K562 (cell line): ENCODE measurements at regions not wholly inside any gene's neighbourhood (a gene's known extent, or its start where the extent isn't known, plus 50 kb on each side); places are given as distances from the start of the nearest gene placed in this dataset.

ENCODE experiments used
- ATAC-seq: fragments of 200-7000 bp; cut with Tn5 transposase; 3 replicates; pipeline ENCODE4 v1.9.1; 2020; ENCODE audit warnings: moderate library complexity
- BruUV-seq: library from RNA; stranded (reverse); fragments of 400-500 nt; replicated peaks from 2 replicates; lab custom pipeline; 2021; lab: Mats Ljungman, UMichigan
- CTCF ChIA-PET: fragments of 300-600 bp; formaldehyde crosslinking; extraction: SDS; loops from one replicate; lab custom pipeline; 2021; ENCODE audit warnings: low intra/inter-chr PET ratio; lab: Yijun Ruan, JAX
- POLR2A ChIA-PET: fragments of 300-600, 350-650 bp; sonication (Branson Sonifier 250); formaldehyde crosslinking; extraction: SDS; loops from one replicate; lab custom pipeline; 2021; ENCODE audit warnings: antibody characterized with exemption, inconsistent platforms; lab: Yijun Ruan, JAX
- DNase-seq, 4 experiments: peaks; one replicate each; pipeline versions ENCODE4 v3.0.0 to v3.0.0-alpha.2; 2011 to 2018; ENCODE audit warnings: low spot score in 3 of 4, mixed read lengths in 3 of 4; ENCODE audit errors: extremely low read depth in 1 of 4
- FAIRE-seq: peaks from 2 replicates; lab custom pipeline; 2011; peaks lifted over from hg19 to GRCh38; lab: Jason Lieb, UNC
- H2AFZ ChIP-seq: 2 replicates; pipeline ENCODE4 v1.6.0; 2011; ENCODE audit warnings: low read depth, low read length, control low read depth, inconsistent platforms
- H3K27ac ChIP-seq: fragments of 200-600 bp; 3 replicates; pipeline ENCODE4 v1.8.0; 2011; ENCODE audit warnings: low read depth, mild to moderate bottlenecking, control low read depth, inconsistent platforms, low read length, moderate library complexity, mixed read lengths; ENCODE audit errors: extremely low read depth
- H3K27me3 ChIP-seq, 2 experiments: fragments of 300-600 bp in 1 of 2; 2 replicates in 1 of 2; 3 replicates in 1 of 2; pipeline versions ENCODE4 v1.6.0 to v1.8.0; 2011; ENCODE audit warnings: inconsistent platforms in 2 of 2, low read length in 2 of 2, mild to moderate bottlenecking in 1 of 2, mixed read lengths in 1 of 2, moderate library complexity in 1 of 2; ENCODE audit not compliant: control insufficient read depth in 2 of 2, insufficient read depth in 2 of 2
- H3K36me3 ChIP-seq: fragments of 300-600 bp; 3 replicates; pipeline ENCODE4 v1.8.0; 2011; ENCODE audit warnings: mild to moderate bottlenecking, low read length, inconsistent platforms; ENCODE audit not compliant: control insufficient read depth, insufficient read depth
- H3K4me1 ChIP-seq, 2 experiments: fragments of 200-600 bp in 1 of 2; replicated peaks in 1 of 2; 2 replicates in 1 of 2; 3 replicates in 1 of 2; pipeline versions ENCODE4 v1.5.1 to v1.8.0; 2011; ENCODE audit warnings: inconsistent platforms in 2 of 2, low read length in 2 of 2, mild to moderate bottlenecking in 1 of 2, mixed read lengths in 1 of 2, moderate library complexity in 1 of 2; ENCODE audit not compliant: control insufficient read depth in 2 of 2, insufficient read depth in 2 of 2
- H3K4me2 ChIP-seq: 2 replicates; pipeline ENCODE4 v1.6.1; 2011; ENCODE audit warnings: low read length, control low read depth, inconsistent platforms, mixed read lengths; ENCODE audit not compliant: insufficient read depth
- H3K4me3 ChIP-seq: fragments of 200-600 bp; sonication (generic), shearing (Covaris generic); 2 replicates; pipeline ENCODE4 v1.5.1; 2016; ENCODE audit warnings: control low read depth, inconsistent platforms
- H3K79me2 ChIP-seq: fragments of 200-600 bp; 3 replicates; pipeline ENCODE4 v1.8.0; 2011; ENCODE audit warnings: low read length, inconsistent platforms; ENCODE audit not compliant: control insufficient read depth, insufficient read depth
- H3K9ac ChIP-seq, 2 experiments: 2 replicates each; pipeline versions ENCODE4 v1.6.0 to v1.6.1; 2011; ENCODE audit warnings: low read depth in 2 of 2, low read length in 2 of 2, control low read depth in 1 of 2, inconsistent platforms in 1 of 2, mild to moderate bottlenecking in 1 of 2, mixed read lengths in 1 of 2; ENCODE audit not compliant: insufficient read depth in 1 of 2
- H3K9me1 ChIP-seq: one replicate; pipeline ENCODE4 v1.6.0; 2011; ENCODE audit warnings: inconsistent platforms, mild to moderate bottlenecking, low read length, moderate library complexity; ENCODE audit not compliant: control insufficient read depth, insufficient read depth
- H3K9me3 ChIP-seq: replicated peaks from 2 replicates; pipeline ENCODE4 v1.5.1; 2011; ENCODE audit warnings: low read depth, low read length, inconsistent platforms; ENCODE audit not compliant: control insufficient read depth, insufficient read depth
- H4K20me1 ChIP-seq: replicated peaks from 2 replicates; pipeline ENCODE4 v1.6.1; 2011; ENCODE audit warnings: low read length, inconsistent platforms, mixed read lengths; ENCODE audit not compliant: control insufficient read depth, insufficient read depth
- CBX3 ChIP-seq, 2 experiments: IDR thresholded peaks; 1 replicate in 1 of 2; 2 replicates in 1 of 2; pipeline ENCODE4 v1.6.1; 2012; ENCODE audit warnings: inconsistent platforms in 2 of 2, low read length in 2 of 2, borderline replicate concordance in 1 of 2, control low read depth in 1 of 2
- CSDE1 ChIP-seq, 2 experiments: fragments of 450-650 bp; IDR thresholded peaks; 2 replicates each; pipeline ENCODE4 v1.6.1; 2016; ENCODE audit warnings: mild to moderate bottlenecking in 1 of 2
- EWSR1 ChIP-seq: fragments of 450-650 bp; IDR thresholded peaks from 2 replicates; pipeline ENCODE4 v1.6.1; 2018; ENCODE audit warnings: borderline replicate concordance, mild to moderate bottlenecking, low read depth, moderate library complexity; ENCODE audit not compliant: partially characterized antibody
- GABPB1 ChIP-seq: sonication (generic); formaldehyde crosslinking; IDR thresholded peaks from 2 replicates; pipeline ENCODE4 v1.8.0; 2022; ENCODE audit warnings: mild to moderate bottlenecking, missing genetic modification reagents
- SRSF9 ChIP-seq: fragments of 200-400 bp; formaldehyde crosslinking; IDR thresholded peaks from 2 replicates; pipeline ENCODE4 v1.6.1; 2017; ENCODE audit warnings: low read depth, low read length, borderline replicate concordance
- STAG1 ChIP-seq: sonication (generic); formaldehyde crosslinking; IDR thresholded peaks from 2 replicates; pipeline ENCODE4 v1.5.0; 2020; ENCODE audit warnings: missing genetic modification reagents, borderline replicate concordance
- TRIM28 ChIP-seq: fragments of 450-650 bp; IDR thresholded peaks from 2 replicates; pipeline ENCODE4 v1.6.1; 2017
- TSC22D4 ChIP-seq: fragments of 450-650 bp; IDR thresholded peaks from 2 replicates; pipeline ENCODE4 v1.6.1; 2016; ENCODE audit warnings: missing genetic modification characterization, missing biosample characterization, control low read depth
- ZNF253 ChIP-seq: fragments of 250-450 bp; sonication (Bioruptor Pico); conservative IDR thresholded peaks from 2 replicates; pipeline ENCODE4 v1.6.1; 2021; ENCODE audit warnings: mild to moderate bottlenecking
- WGBS: fragments of 100-300 bp; shearing (Covaris generic); methylation state at CpG from one replicate; pipeline ENCODE4 v1.1.6; 2016; ENCODE audit warnings: low coverage, mixed read lengths; ENCODE audit not compliant: insufficient coverage; ENCODE audit errors: missing lambda C conversion rate; 5-methylcytosine and 5-hydroxymethylcytosine counted together
- in situ Hi-C: fragments of 300-500 bp; cut with MboI; formaldehyde crosslinking; loops from 4 replicates; pipeline ENCODE4 v1.15.0; 2018; ENCODE audit warnings: inconsistent platforms, mixed read lengths
- intact Hi-C: fragments of 100-400 bp; cut with micrococcal nuclease; formaldehyde crosslinking; loops from 2 replicates; pipeline ENCODE4 v1.14.2; 2022
- TF ChIP-seq, protein P1 (sequence below): fragments of 450-650 bp; IDR thresholded peaks from 2 replicates; pipeline ENCODE4 v1.6.1; 2017; ENCODE audit warnings: mild to moderate bottlenecking, moderate library complexity
- TF ChIP-seq, protein P2 (sequence below): fragments of 250-450 bp; sonication (Bioruptor Pico); IDR thresholded peaks from 2 replicates; pipeline ENCODE4 v1.4.0; 2020; ENCODE audit warnings: mild to moderate bottlenecking, moderate library complexity
- TF ChIP-seq, protein P3 (sequence below): fragments of 250-450 bp; sonication (Bioruptor Pico); IDR thresholded peaks from 2 replicates; pipeline ENCODE4 v1.5.0; 2021; ENCODE audit warnings: mild to moderate bottlenecking, borderline replicate concordance
- TF ChIP-seq, protein P4 (sequence below): fragments of 250-450 bp; sonication (Bioruptor Pico); IDR thresholded peaks from 2 replicates; pipeline ENCODE4 v1.4.0; 2020; ENCODE audit warnings: mild to moderate bottlenecking, moderate library complexity
- TF ChIP-seq, protein P5 (sequence below), 2 experiments: fragments of 250-450 bp in 1 of 2; fragments of 450-650 bp in 1 of 2; sonication (Bioruptor Pico) in 1 of 2; IDR thresholded peaks; 2 replicates each; pipeline versions ENCODE4 v1.6.1 to v1.8.0; 2016 to 2021; ENCODE audit warnings: mild to moderate bottlenecking in 2 of 2, moderate library complexity in 2 of 2, missing compliant biosample characterization in 1 of 2, missing genetic modification characterization in 1 of 2

DNA sequence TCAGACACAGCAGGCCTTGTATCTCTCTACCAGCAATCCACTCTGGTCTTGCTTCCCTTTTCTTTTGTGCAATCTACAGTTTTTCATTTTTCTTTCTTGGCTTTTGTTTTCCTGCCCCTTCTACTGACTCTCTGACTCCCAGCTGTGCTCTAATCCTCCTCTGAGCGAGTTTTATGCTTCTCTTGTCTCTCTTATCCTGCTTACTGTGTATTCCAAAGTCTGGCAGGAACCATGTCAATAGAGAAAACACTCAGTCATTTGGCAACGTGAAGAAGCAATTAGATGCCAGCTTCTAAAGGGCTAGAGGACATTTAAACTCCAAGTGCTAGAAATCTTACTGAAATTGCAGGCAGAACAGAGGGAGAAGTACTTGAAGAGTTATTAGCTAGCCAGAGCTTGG, 984.6 kb upstream of the TENM3 start:
- H3K9me1 ChIP-seq: no peaks in the 10 kb centered on the region
- H3K9me3 ChIP-seq: no peaks in the 10 kb centered on the region; the same call in 1 of the 2 replicates
- no peak overlapping the region for H2AFZ ChIP-seq
- no peaks in the 10 kb centered on the region for H3K79me2 ChIP-seq
- FAIRE-seq: no peak
- no peak overlapping the region for H3K9ac ChIP-seq
- no peak overlapping the region for H3K4me3 ChIP-seq
- H4K20me1 ChIP-seq: no peaks in the 10 kb centered on the region
- no TSS peak for BruUV-seq
- no peaks in the 10 kb centered on the region for H3K27me3 ChIP-seq
- CTCF ChIA-PET: no interaction called here
- no peaks in the 10 kb centered on the region for H3K4me1 ChIP-seq
- 4% methylated on average over 2 of the region's 2 CpGs for WGBS
- POLR2A ChIA-PET: no interaction called here
- no peak overlapping the region for H3K4me2 ChIP-seq
- in situ Hi-C loops: no loop called here
- no peaks in the 10 kb centered on the region for H3K36me3 ChIP-seq
- no peak for DNase-seq
- intact Hi-C loops: no loop called here
- no peak for ATAC-seq
- H3K27ac ChIP-seq: no peak overlapping the region
- TF ChIP-seq TRIM28 (no peak), GABPB1 (CRISPR knock-in tag) (no peak), EWSR1 (no peak), TSC22D4 (tag) (no peak), CSDE1 (IDR thresholded peaks at IDR 0.05) (no peak), CBX3 (IDR thresholded peaks at IDR 0.05; ENCODE audit: borderline replicate concordance in 1 of 2, low read length in 2 of 2) (no peak), SRSF9 (no peak), STAG1 (CRISPR knock-in tag) (no peak), ZNF253 (CRISPR knock-in tag) (no peak)
- TF ChIP-seq, protein P1, sequence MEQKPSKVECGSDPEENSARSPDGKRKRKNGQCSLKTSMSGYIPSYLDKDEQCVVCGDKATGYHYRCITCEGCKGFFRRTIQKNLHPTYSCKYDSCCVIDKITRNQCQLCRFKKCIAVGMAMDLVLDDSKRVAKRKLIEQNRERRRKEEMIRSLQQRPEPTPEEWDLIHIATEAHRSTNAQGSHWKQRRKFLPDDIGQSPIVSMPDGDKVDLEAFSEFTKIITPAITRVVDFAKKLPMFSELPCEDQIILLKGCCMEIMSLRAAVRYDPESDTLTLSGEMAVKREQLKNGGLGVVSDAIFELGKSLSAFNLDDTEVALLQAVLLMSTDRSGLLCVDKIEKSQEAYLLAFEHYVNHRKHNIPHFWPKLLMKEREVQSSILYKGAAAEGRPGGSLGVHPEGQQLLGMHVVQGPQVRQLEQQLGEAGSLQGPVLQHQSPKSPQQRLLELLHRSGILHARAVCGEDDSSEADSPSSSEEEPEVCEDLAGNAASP: no peak
- TF ChIP-seq, protein P2, sequence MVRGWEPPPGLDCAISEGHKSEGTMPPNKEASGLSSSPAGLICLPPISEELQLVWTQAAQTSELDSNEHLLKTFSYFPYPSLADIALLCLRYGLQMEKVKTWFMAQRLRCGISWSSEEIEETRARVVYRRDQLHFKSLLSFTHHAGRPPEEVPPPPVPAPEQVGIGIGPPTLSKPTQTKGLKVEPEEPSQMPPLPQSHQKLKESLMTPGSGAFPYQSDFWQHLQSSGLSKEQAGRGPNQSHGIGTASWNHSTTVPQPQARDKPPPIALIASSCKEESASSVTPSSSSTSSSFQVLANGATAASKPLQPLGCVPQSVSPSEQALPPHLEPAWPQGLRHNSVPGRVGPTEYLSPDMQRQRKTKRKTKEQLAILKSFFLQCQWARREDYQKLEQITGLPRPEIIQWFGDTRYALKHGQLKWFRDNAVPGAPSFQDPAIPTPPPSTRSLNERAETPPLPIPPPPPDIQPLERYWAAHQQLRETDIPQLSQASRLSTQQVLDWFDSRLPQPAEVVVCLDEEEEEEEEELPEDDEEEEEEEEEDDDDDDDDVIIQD (CRISPR knock-in tag): no peak
- TF ChIP-seq, protein P3, sequence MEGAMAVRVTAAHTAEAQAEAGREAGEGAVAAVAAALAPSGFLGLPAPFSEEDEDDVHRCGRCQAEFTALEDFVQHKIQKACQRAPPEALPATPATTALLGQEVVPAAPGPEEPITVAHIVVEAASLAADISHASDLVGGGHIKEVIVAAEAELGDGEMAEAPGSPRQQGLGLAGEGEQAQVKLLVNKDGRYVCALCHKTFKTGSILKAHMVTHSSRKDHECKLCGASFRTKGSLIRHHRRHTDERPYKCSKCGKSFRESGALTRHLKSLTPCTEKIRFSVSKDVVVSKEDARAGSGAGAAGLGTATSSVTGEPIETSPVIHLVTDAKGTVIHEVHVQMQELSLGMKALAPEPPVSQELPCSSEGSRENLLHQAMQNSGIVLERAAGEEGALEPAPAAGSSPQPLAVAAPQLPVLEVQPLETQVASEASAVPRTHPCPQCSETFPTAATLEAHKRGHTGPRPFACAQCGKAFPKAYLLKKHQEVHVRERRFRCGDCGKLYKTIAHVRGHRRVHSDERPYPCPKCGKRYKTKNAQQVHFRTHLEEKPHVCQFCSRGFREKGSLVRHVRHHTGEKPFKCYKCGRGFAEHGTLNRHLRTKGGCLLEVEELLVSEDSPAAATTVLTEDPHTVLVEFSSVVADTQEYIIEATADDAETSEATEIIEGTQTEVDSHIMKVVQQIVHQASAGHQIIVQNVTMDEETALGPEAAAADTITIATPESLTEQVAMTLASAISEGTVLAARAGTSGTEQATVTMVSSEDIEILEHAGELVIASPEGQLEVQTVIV (CRISPR knock-in tag): no peak
- TF ChIP-seq, protein P4, sequence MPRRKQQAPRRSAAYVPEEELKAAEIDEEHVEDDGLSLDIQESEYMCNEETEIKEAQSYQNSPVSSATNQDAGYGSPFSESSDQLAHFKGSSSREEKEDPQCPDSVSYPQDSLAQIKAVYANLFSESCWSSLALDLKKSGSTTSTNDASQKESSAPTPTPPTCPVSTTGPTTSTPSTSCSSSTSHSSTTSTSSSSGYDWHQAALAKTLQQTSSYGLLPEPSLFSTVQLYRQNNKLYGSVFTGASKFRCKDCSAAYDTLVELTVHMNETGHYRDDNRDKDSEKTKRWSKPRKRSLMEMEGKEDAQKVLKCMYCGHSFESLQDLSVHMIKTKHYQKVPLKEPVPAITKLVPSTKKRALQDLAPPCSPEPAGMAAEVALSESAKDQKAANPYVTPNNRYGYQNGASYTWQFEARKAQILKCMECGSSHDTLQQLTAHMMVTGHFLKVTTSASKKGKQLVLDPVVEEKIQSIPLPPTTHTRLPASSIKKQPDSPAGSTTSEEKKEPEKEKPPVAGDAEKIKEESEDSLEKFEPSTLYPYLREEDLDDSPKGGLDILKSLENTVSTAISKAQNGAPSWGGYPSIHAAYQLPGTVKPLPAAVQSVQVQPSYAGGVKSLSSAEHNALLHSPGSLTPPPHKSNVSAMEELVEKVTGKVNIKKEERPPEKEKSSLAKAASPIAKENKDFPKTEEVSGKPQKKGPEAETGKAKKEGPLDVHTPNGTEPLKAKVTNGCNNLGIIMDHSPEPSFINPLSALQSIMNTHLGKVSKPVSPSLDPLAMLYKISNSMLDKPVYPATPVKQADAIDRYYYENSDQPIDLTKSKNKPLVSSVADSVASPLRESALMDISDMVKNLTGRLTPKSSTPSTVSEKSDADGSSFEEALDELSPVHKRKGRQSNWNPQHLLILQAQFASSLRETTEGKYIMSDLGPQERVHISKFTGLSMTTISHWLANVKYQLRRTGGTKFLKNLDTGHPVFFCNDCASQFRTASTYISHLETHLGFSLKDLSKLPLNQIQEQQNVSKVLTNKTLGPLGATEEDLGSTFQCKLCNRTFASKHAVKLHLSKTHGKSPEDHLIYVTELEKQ (CRISPR knock-in tag): no peak
- TF ChIP-seq, protein P5, sequence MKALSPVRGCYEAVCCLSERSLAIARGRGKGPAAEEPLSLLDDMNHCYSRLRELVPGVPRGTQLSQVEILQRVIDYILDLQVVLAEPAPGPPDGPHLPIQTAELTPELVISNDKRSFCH (CRISPR knock-in tag; IDR thresholded peaks at IDR 0.05): no peak
- TF ChIP-seq, protein P5 (tag; IDR thresholded peaks at IDR 0.05): no peak
